ENCODE measurements at regions not wholly inside any gene's neighbourhood (a gene's known extent, or its start where the extent isn't known, plus 50 kb on each side); places are given as distances from the start of the nearest gene placed in this dataset.

DNA sequence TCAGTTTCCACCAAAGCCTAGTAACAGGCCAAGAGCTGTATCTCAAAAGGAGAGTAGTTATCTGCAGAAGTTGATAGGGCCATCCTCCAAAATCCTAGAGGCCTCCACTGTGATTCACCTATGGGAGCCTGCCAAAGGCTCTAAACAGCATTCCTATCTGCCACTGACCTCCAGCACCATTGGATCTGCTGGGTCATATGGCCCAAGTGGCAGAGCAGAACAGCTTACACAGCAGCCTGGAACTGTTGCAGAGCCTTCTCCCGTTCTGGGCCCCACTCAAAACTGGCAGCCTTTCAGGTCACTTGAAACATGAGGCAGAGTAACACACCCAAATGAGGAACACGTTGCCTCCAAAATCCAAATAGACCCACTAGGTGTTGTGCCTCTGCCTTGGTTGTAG, 345.2 kb upstream of the RND3 start:
- TF ChIP-seq, protein P1, sequence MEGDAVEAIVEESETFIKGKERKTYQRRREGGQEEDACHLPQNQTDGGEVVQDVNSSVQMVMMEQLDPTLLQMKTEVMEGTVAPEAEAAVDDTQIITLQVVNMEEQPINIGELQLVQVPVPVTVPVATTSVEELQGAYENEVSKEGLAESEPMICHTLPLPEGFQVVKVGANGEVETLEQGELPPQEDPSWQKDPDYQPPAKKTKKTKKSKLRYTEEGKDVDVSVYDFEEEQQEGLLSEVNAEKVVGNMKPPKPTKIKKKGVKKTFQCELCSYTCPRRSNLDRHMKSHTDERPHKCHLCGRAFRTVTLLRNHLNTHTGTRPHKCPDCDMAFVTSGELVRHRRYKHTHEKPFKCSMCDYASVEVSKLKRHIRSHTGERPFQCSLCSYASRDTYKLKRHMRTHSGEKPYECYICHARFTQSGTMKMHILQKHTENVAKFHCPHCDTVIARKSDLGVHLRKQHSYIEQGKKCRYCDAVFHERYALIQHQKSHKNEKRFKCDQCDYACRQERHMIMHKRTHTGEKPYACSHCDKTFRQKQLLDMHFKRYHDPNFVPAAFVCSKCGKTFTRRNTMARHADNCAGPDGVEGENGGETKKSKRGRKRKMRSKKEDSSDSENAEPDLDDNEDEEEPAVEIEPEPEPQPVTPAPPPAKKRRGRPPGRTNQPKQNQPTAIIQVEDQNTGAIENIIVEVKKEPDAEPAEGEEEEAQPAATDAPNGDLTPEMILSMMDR (IDR thresholded peaks at IDR 0.05; ENCODE audit: low read depth, low read length): no peak
- no peak for TF ChIP-seq EZH2phosphoT487 (IDR thresholded peaks at IDR 0.05; ENCODE audit: low read depth)

Data from OCI-LY3 (cell line).